GM23338 (cell line): ENCODE measurements at regions not wholly inside any gene's neighbourhood (a gene's known extent, or its start where the extent isn't known, plus 50 kb on each side); places are given as distances from the start of the nearest gene placed in this dataset.

Experiments used
- ATAC-seq: fragments of 200-7000 bp; cut with Tn5 transposase; 3 replicates; pipeline ENCODE4 v1.9.1; 2020
- DNase-seq: peaks from one replicate; pipeline ENCODE4 v3.0.0-alpha.2; 2015; ENCODE audit warnings: low spot score
- H2AFZ ChIP-seq: fragments of 200-600 bp; sonication (generic); 2 replicates; pipeline ENCODE4 v1.8.0; 2016; ENCODE audit warnings: antibody characterized with exemption, mild to moderate bottlenecking, moderate library complexity
- H3F3A ChIP-seq: fragments of 200-600 bp; sonication (generic); replicated peaks from 2 replicates; pipeline ENCODE4 v1.8.0; 2017; ENCODE audit warnings: antibody characterized with exemption, mixed run types, low read depth
- H3K27ac ChIP-seq: fragments of 200-600 bp; sonication (generic); 2 replicates; pipeline ENCODE4 v1.6.1; 2016; ENCODE audit warnings: low read depth
- H3K27me3 ChIP-seq: fragments of 200-600 bp; sonication (generic); 2 replicates; pipeline ENCODE4 v1.8.0; 2016; ENCODE audit warnings: mild to moderate bottlenecking, mixed run types, moderate library complexity; ENCODE audit not compliant: insufficient read depth
- H3K36me3 ChIP-seq: fragments of 200-600 bp; sonication (generic); 2 replicates; pipeline ENCODE4 v1.8.0; 2016; ENCODE audit warnings: mild to moderate bottlenecking; ENCODE audit not compliant: insufficient read depth
- H3K4me1 ChIP-seq: fragments of 200-600 bp; sonication (generic); 2 replicates; pipeline ENCODE4 v1.8.0; 2016; ENCODE audit warnings: mild to moderate bottlenecking, moderate library complexity; ENCODE audit not compliant: insufficient read depth
- H3K4me2 ChIP-seq: fragments of 200-600 bp; sonication (generic); 2 replicates; pipeline ENCODE4 v1.7.1; 2017; ENCODE audit warnings: mixed run types
- H3K4me3 ChIP-seq: fragments of 200-600 bp; sonication (generic); 2 replicates; pipeline ENCODE4 v1.6.1; 2016; ENCODE audit warnings: mixed run types
- H3K79me2 ChIP-seq: fragments of 200-600 bp; sonication (generic); replicated peaks from 2 replicates; pipeline ENCODE4 v1.8.0; 2017; ENCODE audit warnings: mild to moderate bottlenecking; ENCODE audit not compliant: insufficient read depth
- H3K9me2 ChIP-seq: fragments of 200-600 bp; sonication (generic); 2 replicates; pipeline ENCODE4 v1.8.0; 2017; ENCODE audit not compliant: insufficient read depth
- H4K20me1 ChIP-seq: fragments of 200-600 bp; sonication (generic); replicated peaks from 2 replicates; pipeline ENCODE4 v1.8.0; 2017; ENCODE audit warnings: mild to moderate bottlenecking; ENCODE audit not compliant: insufficient read depth
- H3K27ac Mint-ChIP-seq: 2 replicates; pipeline ENCODE4 v1.8.0; 2020; ENCODE audit warnings: inconsistent platforms, mild to moderate bottlenecking, moderate library complexity, mixed read lengths
- H3K27me3 Mint-ChIP-seq: 3 replicates; pipeline ENCODE4 v1.8.0; 2022; ENCODE audit warnings: low read depth, mild to moderate bottlenecking, moderate library complexity, mixed read lengths, inconsistent platforms; ENCODE audit not compliant: insufficient read depth, poor library complexity
- H3K36me3 Mint-ChIP-seq: 3 replicates; pipeline ENCODE4 v1.8.0; 2021; ENCODE audit warnings: low read depth, mild to moderate bottlenecking, inconsistent platforms, moderate library complexity, mixed read lengths
- H3K4me1 Mint-ChIP-seq: 3 replicates; pipeline ENCODE4 v1.8.0; 2020; ENCODE audit warnings: mild to moderate bottlenecking, inconsistent platforms, mixed read lengths
- H3K4me3 Mint-ChIP-seq: 3 replicates; pipeline ENCODE4 v1.8.0; 2021; ENCODE audit warnings: moderate library complexity, mild to moderate bottlenecking, inconsistent platforms, mixed read lengths
- H3K9me3 Mint-ChIP-seq: 3 replicates; pipeline ENCODE4 v1.8.0; 2020; ENCODE audit warnings: moderate library complexity, mild to moderate bottlenecking, inconsistent platforms, mixed read lengths
- CREB1 ChIP-seq: fragments of 250-450 bp; sonication (Bioruptor Pico); IDR thresholded peaks from 2 replicates; pipeline ENCODE4 v1.5.0; 2020; ENCODE audit warnings: low read depth, mild to moderate bottlenecking, moderate library complexity
- EZH2 ChIP-seq: fragments of 200-600 bp; sonication (generic); IDR thresholded peaks from one replicate; pipeline ENCODE4 v1.8.0; 2017; ENCODE audit warnings: antibody characterized with exemption, mild to moderate bottlenecking, low read depth; ENCODE audit not compliant: unreplicated experiment
- EZH2phosphoT487 ChIP-seq: fragments of 200-600 bp; sonication (generic); IDR thresholded peaks from one replicate; pipeline ENCODE4 v1.8.1; 2018; ENCODE audit warnings: antibody characterized with exemption; ENCODE audit not compliant: unreplicated experiment
- JUNB ChIP-seq: IDR thresholded peaks from one replicate; pipeline ENCODE4 v1.6.1; 2016; ENCODE audit warnings: antibody characterized with exemption; ENCODE audit not compliant: unreplicated experiment
- NANOG ChIP-seq: IDR thresholded peaks from 2 replicates; pipeline ENCODE4 v1.6.1; 2016; ENCODE audit warnings: antibody characterized with exemption, borderline replicate concordance
- POLR2AphosphoS5 ChIP-seq: IDR thresholded peaks from 2 replicates; pipeline ENCODE4 v1.6.1; 2016; ENCODE audit warnings: antibody characterized with exemption, low read depth
- STAT1 ChIP-seq: IDR thresholded peaks from one replicate; pipeline ENCODE4 v1.6.1; 2016; ENCODE audit warnings: antibody characterized with exemption; ENCODE audit not compliant: unreplicated experiment
- ZNF114 ChIP-seq: fragments of 250-450 bp; sonication (Bioruptor Pico); IDR thresholded peaks from 2 replicates; pipeline ENCODE4 v1.5.0; 2020; ENCODE audit warnings: mild to moderate bottlenecking, moderate library complexity
- ZNF331 ChIP-seq: fragments of 250-450 bp; sonication (Bioruptor Pico); IDR thresholded peaks from 2 replicates; pipeline ENCODE4 v1.5.0; 2020; ENCODE audit warnings: low read depth, mild to moderate bottlenecking, moderate library complexity
- ZNF462 ChIP-seq: fragments of 250-450 bp; sonication (Bioruptor Pico); IDR thresholded peaks from 2 replicates; pipeline ENCODE4 v1.5.0; 2020; ENCODE audit warnings: mild to moderate bottlenecking, moderate library complexity
- TF ChIP-seq, protein P1 (sequence below): IDR thresholded peaks from 2 replicates; pipeline ENCODE4 v1.6.1; 2016; ENCODE audit warnings: antibody characterized with exemption
- TF ChIP-seq, protein P2 (sequence below): IDR thresholded peaks from one replicate; pipeline ENCODE4 v1.6.1; 2018; ENCODE audit warnings: antibody characterized with exemption; ENCODE audit not compliant: unreplicated experiment
- TF ChIP-seq, protein P3 (sequence below), 2 experiments: fragments of 200-600 bp in 1 of 2; sonication (generic) in 1 of 2; conservative IDR thresholded peaks; 2 replicates each; pipeline versions ENCODE4 v1.5.1 to v1.6.1; 2016 to 2017; ENCODE audit warnings: antibody characterized with exemption in 2 of 2, low read depth in 2 of 2, mild to moderate bottlenecking in 2 of 2, moderate library complexity in 1 of 2

- Mint-ChIP-seq H3K27ac (peak overlapping the region; percentile 13; the same call in 1 of the 2 replicates), H3K36me3 (peaks cover 27% of the 10 kb centered on the region), H3K4me3 (no peak overlapping the region), H3K4me1 (peaks cover 51% of the 10 kb centered on the region), H3K9me3 (peaks cover 14% of the 10 kb centered on the region; the same call in 2 of the 3 replicates), H3K27me3 (no peaks in the 10 kb centered on the region)
- no peak overlapping the region for H2AFZ ChIP-seq
- H3K9me2 ChIP-seq, result peaks cover 9% of the 10 kb centered on the region; the same call in 1 of the 2 replicates
- H3F3A ChIP-seq, result no peaks in the 10 kb centered on the region
- H3K4me3 ChIP-seq, result no peak overlapping the region
- H4K20me1 ChIP-seq, result no peaks in the 10 kb centered on the region
- DNase-seq, result peak; percentile 58
- H3K4me2 ChIP-seq, result peak overlapping the region; percentile 12
- no peaks in the 10 kb centered on the region for H3K79me2 ChIP-seq
- peak; percentile 91 for ATAC-seq
- no peaks in the 10 kb centered on the region for H3K27me3 ChIP-seq
- TF ChIP-seq EZH2, result no peak
- no peak for TF ChIP-seq EZH2phosphoT487
- no peak for TF ChIP-seq POLR2AphosphoS5
- TF ChIP-seq JUNB, result no peak
- TF ChIP-seq ZNF331 (CRISPR knock-in tag), result no peak
- TF ChIP-seq, protein P1, sequence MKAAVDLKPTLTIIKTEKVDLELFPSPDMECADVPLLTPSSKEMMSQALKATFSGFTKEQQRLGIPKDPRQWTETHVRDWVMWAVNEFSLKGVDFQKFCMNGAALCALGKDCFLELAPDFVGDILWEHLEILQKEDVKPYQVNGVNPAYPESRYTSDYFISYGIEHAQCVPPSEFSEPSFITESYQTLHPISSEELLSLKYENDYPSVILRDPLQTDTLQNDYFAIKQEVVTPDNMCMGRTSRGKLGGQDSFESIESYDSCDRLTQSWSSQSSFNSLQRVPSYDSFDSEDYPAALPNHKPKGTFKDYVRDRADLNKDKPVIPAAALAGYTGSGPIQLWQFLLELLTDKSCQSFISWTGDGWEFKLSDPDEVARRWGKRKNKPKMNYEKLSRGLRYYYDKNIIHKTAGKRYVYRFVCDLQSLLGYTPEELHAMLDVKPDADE, result no peak
- 0 out of 2 replicates have a peak, but pooled peaks have one; percentile 4 for TF ChIP-seq NANOG
- TF ChIP-seq ZNF114 (CRISPR knock-in tag), result no peak
- TF ChIP-seq, protein P2, sequence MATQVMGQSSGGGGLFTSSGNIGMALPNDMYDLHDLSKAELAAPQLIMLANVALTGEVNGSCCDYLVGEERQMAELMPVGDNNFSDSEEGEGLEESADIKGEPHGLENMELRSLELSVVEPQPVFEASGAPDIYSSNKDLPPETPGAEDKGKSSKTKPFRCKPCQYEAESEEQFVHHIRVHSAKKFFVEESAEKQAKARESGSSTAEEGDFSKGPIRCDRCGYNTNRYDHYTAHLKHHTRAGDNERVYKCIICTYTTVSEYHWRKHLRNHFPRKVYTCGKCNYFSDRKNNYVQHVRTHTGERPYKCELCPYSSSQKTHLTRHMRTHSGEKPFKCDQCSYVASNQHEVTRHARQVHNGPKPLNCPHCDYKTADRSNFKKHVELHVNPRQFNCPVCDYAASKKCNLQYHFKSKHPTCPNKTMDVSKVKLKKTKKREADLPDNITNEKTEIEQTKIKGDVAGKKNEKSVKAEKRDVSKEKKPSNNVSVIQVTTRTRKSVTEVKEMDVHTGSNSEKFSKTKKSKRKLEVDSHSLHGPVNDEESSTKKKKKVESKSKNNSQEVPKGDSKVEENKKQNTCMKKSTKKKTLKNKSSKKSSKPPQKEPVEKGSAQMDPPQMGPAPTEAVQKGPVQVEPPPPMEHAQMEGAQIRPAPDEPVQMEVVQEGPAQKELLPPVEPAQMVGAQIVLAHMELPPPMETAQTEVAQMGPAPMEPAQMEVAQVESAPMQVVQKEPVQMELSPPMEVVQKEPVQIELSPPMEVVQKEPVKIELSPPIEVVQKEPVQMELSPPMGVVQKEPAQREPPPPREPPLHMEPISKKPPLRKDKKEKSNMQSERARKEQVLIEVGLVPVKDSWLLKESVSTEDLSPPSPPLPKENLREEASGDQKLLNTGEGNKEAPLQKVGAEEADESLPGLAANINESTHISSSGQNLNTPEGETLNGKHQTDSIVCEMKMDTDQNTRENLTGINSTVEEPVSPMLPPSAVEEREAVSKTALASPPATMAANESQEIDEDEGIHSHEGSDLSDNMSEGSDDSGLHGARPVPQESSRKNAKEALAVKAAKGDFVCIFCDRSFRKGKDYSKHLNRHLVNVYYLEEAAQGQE, result no peak
- no peak for TF ChIP-seq STAT1
- no peak for TF ChIP-seq ZNF462 (CRISPR knock-in tag)
- TF ChIP-seq, protein P3, sequence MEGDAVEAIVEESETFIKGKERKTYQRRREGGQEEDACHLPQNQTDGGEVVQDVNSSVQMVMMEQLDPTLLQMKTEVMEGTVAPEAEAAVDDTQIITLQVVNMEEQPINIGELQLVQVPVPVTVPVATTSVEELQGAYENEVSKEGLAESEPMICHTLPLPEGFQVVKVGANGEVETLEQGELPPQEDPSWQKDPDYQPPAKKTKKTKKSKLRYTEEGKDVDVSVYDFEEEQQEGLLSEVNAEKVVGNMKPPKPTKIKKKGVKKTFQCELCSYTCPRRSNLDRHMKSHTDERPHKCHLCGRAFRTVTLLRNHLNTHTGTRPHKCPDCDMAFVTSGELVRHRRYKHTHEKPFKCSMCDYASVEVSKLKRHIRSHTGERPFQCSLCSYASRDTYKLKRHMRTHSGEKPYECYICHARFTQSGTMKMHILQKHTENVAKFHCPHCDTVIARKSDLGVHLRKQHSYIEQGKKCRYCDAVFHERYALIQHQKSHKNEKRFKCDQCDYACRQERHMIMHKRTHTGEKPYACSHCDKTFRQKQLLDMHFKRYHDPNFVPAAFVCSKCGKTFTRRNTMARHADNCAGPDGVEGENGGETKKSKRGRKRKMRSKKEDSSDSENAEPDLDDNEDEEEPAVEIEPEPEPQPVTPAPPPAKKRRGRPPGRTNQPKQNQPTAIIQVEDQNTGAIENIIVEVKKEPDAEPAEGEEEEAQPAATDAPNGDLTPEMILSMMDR (conservative IDR thresholded peaks at IDR 0.05; ENCODE audit: low read depth in 2 of 2), result peak; percentile 45 to 54; a peak in 3 of 4 replicates
- TF ChIP-seq CREB1, result no peak
- 0 out of 2 replicates have a peak, but pooled peaks cover 4% of the 10 kb centered on the region for H3K36me3 ChIP-seq
- peak overlapping the region; percentile 47 for H3K27ac ChIP-seq
- H3K4me1 ChIP-seq, result peaks cover 43% of the 10 kb centered on the region
These were observed 1247.5 kb upstream of the C9orf72 start for GRCh38 chr9:28820741-28821140.
